ENCODE measurements at regions not wholly inside any gene's neighbourhood (a gene's known extent, or its start where the extent isn't known, plus 50 kb on each side); places are given as distances from the start of the nearest gene placed in this dataset.

GRCh38 chr2:67085146-67085545 lies 312.0 kb upstream of the ETAA1 start:
- Histone ChIP-seq H3K4me2 (ENCODE audit: low read length) (no peak overlapping the region), H3K27ac (ENCODE audit: low read length) (no peak overlapping the region)

GRCh38 chr2:67091681-67092080 lies 305.5 kb upstream of the ETAA1 start:
- Histone ChIP-seq H4K20me1 (ENCODE audit: insufficient read depth) (no peaks in the 10 kb centered on the region), H3K36me3 (ENCODE audit: insufficient read depth, low read length) (no peaks in the 10 kb centered on the region), H3K9me2 (ENCODE audit: insufficient read depth, low read length) (peaks cover 3% of the 10 kb centered on the region), H3K79me2 (replicated peaks; ENCODE audit: insufficient read depth, low read length) (no peaks in the 10 kb centered on the region), H2AFZ (ENCODE audit: low read depth, low read length) (no peak overlapping the region), H3K4me2 (ENCODE audit: low read length) (no peak overlapping the region), H3K27me3 (ENCODE audit: insufficient read depth, low read depth, low read length) (no peaks in the 10 kb centered on the region), H3F3A (ENCODE audit: insufficient read depth, low read length, poor library complexity, severe bottlenecking) (no peaks in the 10 kb centered on the region), H3K9me3 (ENCODE audit: low read length) (no peaks in the 10 kb centered on the region), H3K9ac (ENCODE audit: low read length) (no peak overlapping the region), H3K4me3 (ENCODE audit: low read length) (no peak overlapping the region), H3K27ac (ENCODE audit: low read length) (no peak overlapping the region)
- TF ChIP-seq RAD21 (conservative IDR thresholded peaks at IDR 0.05) (no peak), TAF1 (IDR thresholded peaks at IDR 0.05; ENCODE audit: low read depth) (no peak), MXI1 (conservative IDR thresholded peaks at IDR 0.05; ENCODE audit: poor library complexity, severe bottlenecking) (no peak), EP300 (conservative IDR thresholded peaks at IDR 0.05; ENCODE audit: poor library complexity, severe bottlenecking) (no peak), POLR2AphosphoS5 (IDR thresholded peaks at IDR 0.05) (no peak), EZH2 (IDR thresholded peaks at IDR 0.05; ENCODE audit: borderline replicate concordance, insufficient read depth, low read length, poor library complexity, severe bottlenecking) (no peak), REST (IDR thresholded peaks at IDR 0.05; ENCODE audit: borderline replicate concordance) (no peak), SMC3 (conservative IDR thresholded peaks at IDR 0.05; ENCODE audit: poor library complexity) (no peak)
- TF ChIP-seq, protein P1, sequence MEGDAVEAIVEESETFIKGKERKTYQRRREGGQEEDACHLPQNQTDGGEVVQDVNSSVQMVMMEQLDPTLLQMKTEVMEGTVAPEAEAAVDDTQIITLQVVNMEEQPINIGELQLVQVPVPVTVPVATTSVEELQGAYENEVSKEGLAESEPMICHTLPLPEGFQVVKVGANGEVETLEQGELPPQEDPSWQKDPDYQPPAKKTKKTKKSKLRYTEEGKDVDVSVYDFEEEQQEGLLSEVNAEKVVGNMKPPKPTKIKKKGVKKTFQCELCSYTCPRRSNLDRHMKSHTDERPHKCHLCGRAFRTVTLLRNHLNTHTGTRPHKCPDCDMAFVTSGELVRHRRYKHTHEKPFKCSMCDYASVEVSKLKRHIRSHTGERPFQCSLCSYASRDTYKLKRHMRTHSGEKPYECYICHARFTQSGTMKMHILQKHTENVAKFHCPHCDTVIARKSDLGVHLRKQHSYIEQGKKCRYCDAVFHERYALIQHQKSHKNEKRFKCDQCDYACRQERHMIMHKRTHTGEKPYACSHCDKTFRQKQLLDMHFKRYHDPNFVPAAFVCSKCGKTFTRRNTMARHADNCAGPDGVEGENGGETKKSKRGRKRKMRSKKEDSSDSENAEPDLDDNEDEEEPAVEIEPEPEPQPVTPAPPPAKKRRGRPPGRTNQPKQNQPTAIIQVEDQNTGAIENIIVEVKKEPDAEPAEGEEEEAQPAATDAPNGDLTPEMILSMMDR (IDR thresholded peaks at IDR 0.05; ENCODE audit: poor library complexity, severe bottlenecking): no peak

More at GRCh38 chr2:67085146-67085545, 312.0 kb upstream of the ETAA1 start:
- Histone ChIP-seq H3F3A (ENCODE audit: insufficient read depth, low read length, poor library complexity, severe bottlenecking) (no peaks in the 10 kb centered on the region), H3K9ac (ENCODE audit: low read length) (no peak overlapping the region), H3K27me3 (ENCODE audit: insufficient read depth, low read depth, low read length) (no peaks in the 10 kb centered on the region), H3K79me2 (replicated peaks; ENCODE audit: insufficient read depth, low read length) (no peaks in the 10 kb centered on the region), H3K9me3 (ENCODE audit: low read length) (no peaks in the 10 kb centered on the region), H3K36me3 (ENCODE audit: insufficient read depth, low read length) (no peaks in the 10 kb centered on the region), H3K9me2 (ENCODE audit: insufficient read depth, low read length) (no peaks in the 10 kb centered on the region), H2AFZ (ENCODE audit: low read depth, low read length) (no peak overlapping the region), H3K4me3 (ENCODE audit: low read length) (no peak overlapping the region), H4K20me1 (ENCODE audit: insufficient read depth) (no peaks in the 10 kb centered on the region)
- TF ChIP-seq REST (IDR thresholded peaks at IDR 0.05; ENCODE audit: borderline replicate concordance) (no peak), MXI1 (conservative IDR thresholded peaks at IDR 0.05; ENCODE audit: poor library complexity, severe bottlenecking) (no peak)
